IMR-90 (cell line): ENCODE measurements at regions not wholly inside any gene's neighbourhood (a gene's known extent, or its start where the extent isn't known, plus 50 kb on each side); places are given as distances from the start of the nearest gene placed in this dataset.

Experiments used
- ATAC-seq: fragments of 200-7000 bp; cut with Tn5 transposase; 2 replicates; pipeline ENCODE4 v1.9.1; 2020; ENCODE audit warnings: low read depth, mild to moderate bottlenecking, moderate library complexity
- BruUV-seq: library from RNA; stranded (reverse); fragments of 400-500 nt; replicated peaks from 2 replicates; lab custom pipeline; 2021; lab: Mats Ljungman, UMichigan
- CTCF ChIA-PET: fragments of 300-600 bp; formaldehyde crosslinking; extraction: SDS; loops from one replicate; lab custom pipeline; 2021; ENCODE audit warnings: antibody characterized with exemption; lab: Yijun Ruan, JAX
- POLR2A ChIA-PET: fragments of 300-600 bp; sonication (Branson Sonifier 250); formaldehyde crosslinking; loops from one replicate; lab custom pipeline; 2022; ENCODE audit warnings: antibody characterized with exemption; ENCODE audit not compliant: unreplicated experiment; lab: Charles Lee
- DNase-seq: peaks from one replicate; pipeline ENCODE4 v3.0.0; 2013
- H2AFZ ChIP-seq: replicated peaks from 2 replicates; pipeline ENCODE3; 2013; ENCODE audit warnings: low read length, mild to moderate bottlenecking; ENCODE audit not compliant: poor library complexity
- H2AK5ac ChIP-seq: 2 replicates; pipeline ENCODE4 v1.6.1; 2013; ENCODE audit warnings: low read depth, low read length, inconsistent platforms
- H2AK9ac ChIP-seq: replicated peaks from 2 replicates; pipeline ENCODE3; 2013; ENCODE audit warnings: mild to moderate bottlenecking, low read depth, low read length, moderate library complexity; ENCODE audit not compliant: poor library complexity
- H2BK120ac ChIP-seq: 2 replicates; pipeline ENCODE4 v1.6.1; 2013; ENCODE audit warnings: low read depth, low read length, inconsistent platforms
- H2BK15ac ChIP-seq: 3 replicates; pipeline ENCODE4 v1.6.1; 2013; ENCODE audit warnings: low read depth, low read length, inconsistent platforms
- H2BK20ac ChIP-seq: 2 replicates; pipeline ENCODE4 v1.6.1; 2013; ENCODE audit warnings: low read depth, mild to moderate bottlenecking, inconsistent platforms, low read length, moderate library complexity
- H2BK5ac ChIP-seq: 2 replicates; pipeline ENCODE4 v1.6.1; 2013; ENCODE audit warnings: mild to moderate bottlenecking, low read depth, low read length, inconsistent platforms; ENCODE audit not compliant: poor library complexity, severe bottlenecking
- H3K14ac ChIP-seq: replicated peaks from 2 replicates; pipeline ENCODE4 v1.6.1; 2013; ENCODE audit warnings: low read depth, low read length, inconsistent platforms
- H3K18ac ChIP-seq: 2 replicates; pipeline ENCODE4 v1.6.1; 2013; ENCODE audit warnings: low read depth, low read length, control low read depth
- H3K23ac ChIP-seq: 2 replicates; pipeline ENCODE4 v1.6.1; 2013; ENCODE audit warnings: low read depth, low read length, inconsistent platforms
- H3K27ac ChIP-seq: 2 replicates; pipeline ENCODE4 v1.5.1; 2013; ENCODE audit warnings: mild to moderate bottlenecking, control low read depth, low read length; ENCODE audit not compliant: insufficient read depth
- H3K27me3 ChIP-seq: 2 replicates; pipeline ENCODE4 v1.6.1; 2013; ENCODE audit warnings: low read length; ENCODE audit not compliant: control insufficient read depth, insufficient read depth
- H3K36me3 ChIP-seq: 2 replicates; pipeline ENCODE4 v1.6.1; 2013; ENCODE audit warnings: low read length, mixed read lengths; ENCODE audit not compliant: control insufficient read depth, insufficient read depth
- H3K4ac ChIP-seq: 2 replicates; pipeline ENCODE4 v1.6.1; 2013; ENCODE audit warnings: low read depth, low read length, inconsistent platforms
- H3K4me1 ChIP-seq: 2 replicates; pipeline ENCODE4 v1.6.1; 2013; ENCODE audit warnings: low read length, mixed read lengths; ENCODE audit not compliant: control insufficient read depth, insufficient read depth
- H3K4me2 ChIP-seq: 2 replicates; pipeline ENCODE4 v1.6.1; 2013; ENCODE audit warnings: low read depth, mild to moderate bottlenecking, control low read depth, low read length, moderate library complexity
- H3K4me3 ChIP-seq: 2 replicates; pipeline ENCODE4 v1.5.1; 2013; ENCODE audit warnings: low read depth, mild to moderate bottlenecking, control low read depth, low read length, moderate library complexity; ENCODE audit not compliant: insufficient read depth
- H3K56ac ChIP-seq: 2 replicates; pipeline ENCODE4 v1.6.1; 2013; ENCODE audit warnings: low read length, inconsistent platforms; ENCODE audit not compliant: insufficient read depth; ENCODE audit errors: extremely low read depth
- H3K79me1 ChIP-seq, 2 experiments: 2 replicates each; pipeline ENCODE4 v1.6.1; 2013; ENCODE audit warnings: low read length in 2 of 2, inconsistent platforms in 1 of 2, low read depth in 1 of 2
- H3K9ac ChIP-seq: 2 replicates; pipeline ENCODE4 v1.6.1; 2013; ENCODE audit warnings: low read depth, low read length, control low read depth
- H3K9me1 ChIP-seq: 2 replicates; pipeline ENCODE4 v1.6.1; 2013; ENCODE audit warnings: low read length, inconsistent platforms; ENCODE audit not compliant: insufficient read depth
- H3K9me3 ChIP-seq: 2 replicates; pipeline ENCODE4 v1.6.1; 2013; ENCODE audit warnings: low read length; ENCODE audit not compliant: control insufficient read depth, insufficient read depth
- H4K20me1 ChIP-seq: 2 replicates; pipeline ENCODE4 v1.6.1; 2013; ENCODE audit warnings: low read length, inconsistent platforms; ENCODE audit not compliant: insufficient read depth
- H4K5ac ChIP-seq: 2 replicates; pipeline ENCODE4 v1.6.1; 2013; ENCODE audit warnings: mild to moderate bottlenecking, low read depth, low read length, control low read depth
- H4K8ac ChIP-seq, 2 experiments: 2 replicates each; pipeline ENCODE4 v1.6.1; 2013; ENCODE audit warnings: low read depth in 2 of 2, low read length in 2 of 2, control low read depth in 1 of 2, inconsistent platforms in 1 of 2
- H4K91ac ChIP-seq: 2 replicates; pipeline ENCODE4 v1.6.1; 2013; ENCODE audit warnings: low read depth, low read length, inconsistent platforms; ENCODE audit not compliant: insufficient read depth
- CEBPB ChIP-seq: IDR thresholded peaks from 2 replicates; pipeline ENCODE4 v1.6.1; 2012; ENCODE audit warnings: low read depth, low read length, improper control_type of control experiment
- MAZ ChIP-seq: IDR thresholded peaks from 2 replicates; pipeline ENCODE4 v1.6.1; 2012; ENCODE audit warnings: low read depth, mild to moderate bottlenecking, low read length, improper control_type of control experiment, moderate library complexity, borderline replicate concordance
- MXI1 ChIP-seq: IDR thresholded peaks from 2 replicates; pipeline ENCODE4 v1.6.1; 2012; ENCODE audit warnings: low read depth, mild to moderate bottlenecking, low read length, moderate library complexity, borderline replicate concordance
- WGBS, 2 experiments: methylation state at CpG; one replicate each; pipeline versions ENCODE4 v1.1.5 to v1.1.7; 2013; ENCODE audit warnings: missing lambda C conversion rate in 2 of 2; ENCODE audit not compliant: insufficient read length in 1 of 2; ENCODE audit errors: extremely low coverage in 2 of 2; 5-methylcytosine and 5-hydroxymethylcytosine counted together
- dilution Hi-C: fragments of 300-500 bp; cut with HindIII; formaldehyde crosslinking; loops from one replicate; pipeline ENCODE4 v1.14.3; 2018; ENCODE audit warnings: low sequenced_read_pairs; ENCODE audit not compliant: unreplicated experiment
- in situ Hi-C: fragments of 300-500 bp; cut with MboI; formaldehyde crosslinking; loops from 3 replicates; pipeline ENCODE4 v1.14.3; 2019; ENCODE audit warnings: low sequenced_read_pairs, inconsistent platforms, mixed read lengths
- intact Hi-C: fragments of 100-400 bp; cut with micrococcal nuclease; formaldehyde crosslinking; loops from 2 replicates; pipeline ENCODE4 v1.10.0; 2022

GRCh38 chr3:69499422-69499821 lies 113.5 kb upstream of the FRMD4B start:
- H3K4me1 ChIP-seq: no peaks in the 10 kb centered on the region
- no peak overlapping the region for H3K23ac ChIP-seq
- in situ Hi-C loops (no loop called here), intact Hi-C loops (no loop called here), dilution Hi-C loops (no loop called here)
- no peak overlapping the region for H3K9ac ChIP-seq
- no peaks in the 10 kb centered on the region for H4K20me1 ChIP-seq
- no peak overlapping the region for H2BK20ac ChIP-seq
- H4K8ac ChIP-seq: no peak overlapping the region
- no peak overlapping the region for H3K4me2 ChIP-seq
- H3K9me1 ChIP-seq: no peaks in the 10 kb centered on the region
- H2BK120ac ChIP-seq: no peak overlapping the region
- no peak overlapping the region for H4K5ac ChIP-seq
- H3K36me3 ChIP-seq: no peaks in the 10 kb centered on the region
- H2AFZ ChIP-seq: no peak overlapping the region
- H3K56ac ChIP-seq: no peak overlapping the region
- no peak overlapping the region for H3K18ac ChIP-seq
- no peak overlapping the region for H3K14ac ChIP-seq
- DNase-seq (no peak), ATAC-seq (no peak)
- no peaks in the 10 kb centered on the region for H3K27me3 ChIP-seq
- H3K4me3 ChIP-seq: no peak overlapping the region
- H2BK15ac ChIP-seq: no peak overlapping the region
- no CpG with 5 or more reads among the region's 3 CpGs for WGBS, 2 experiments
- no peak overlapping the region for H2AK5ac ChIP-seq
- H4K91ac ChIP-seq: no peak overlapping the region
- no peak overlapping the region for H3K27ac ChIP-seq
- H3K4ac ChIP-seq: no peak overlapping the region
- no TSS peak for BruUV-seq
- H3K79me1 ChIP-seq: no peaks in the 10 kb centered on the region
- POLR2A ChIA-PET: no interaction called here
- CTCF ChIA-PET: interaction anchor here (0.6 kb wide), 1 partner anchor 15 kb away, joined by 5 read pairs; no protein-coding TSS in a partner anchor
- H3K9me3 ChIP-seq: no peaks in the 10 kb centered on the region
- H2AK9ac ChIP-seq: no peak overlapping the region
- TF ChIP-seq CEBPB (peak; percentile 41; the same call in 1 of the 2 replicates), MAZ (no peak), MXI1 (no peak)
- no peak overlapping the region for H2BK5ac ChIP-seq
